ENCODE measurements at regions not wholly inside any gene's neighbourhood (a gene's known extent, or its start where the extent isn't known, plus 50 kb on each side); places are given as distances from the start of the nearest gene placed in this dataset.

DNA sequence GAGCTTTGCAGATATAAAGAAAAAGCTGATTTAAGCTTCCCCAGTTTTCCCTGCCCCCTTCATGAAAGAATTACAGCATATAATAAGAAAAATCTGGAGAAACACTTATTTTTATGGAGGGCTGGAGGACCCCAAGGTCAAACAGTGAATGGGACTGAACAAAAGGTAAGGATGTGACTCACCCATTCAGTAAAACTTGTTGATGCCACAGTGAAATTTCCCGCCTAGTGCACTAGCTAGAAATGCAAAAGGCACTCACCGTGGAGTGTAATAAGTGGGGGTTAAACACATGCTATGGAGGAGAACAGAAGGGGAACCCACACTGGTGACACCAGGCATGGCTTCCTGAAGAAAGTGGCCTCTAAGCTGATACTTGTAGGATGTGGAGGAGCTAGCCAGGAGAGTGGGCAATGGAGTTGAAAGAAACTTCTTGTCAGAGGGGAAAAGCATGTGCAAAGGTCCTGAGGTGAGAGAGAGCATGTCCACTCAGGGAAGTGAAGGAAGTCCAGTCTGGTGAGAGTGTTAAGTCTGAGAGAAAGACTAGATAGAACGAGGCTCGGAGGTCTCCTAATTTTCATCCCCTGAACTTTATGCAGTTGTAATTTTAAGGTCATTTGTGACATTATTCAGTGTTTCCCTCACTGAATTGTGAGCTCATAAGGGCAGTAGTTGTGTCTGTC, 77.1 kb downstream of the MIAT start:
- TF ChIP-seq, protein P1, sequence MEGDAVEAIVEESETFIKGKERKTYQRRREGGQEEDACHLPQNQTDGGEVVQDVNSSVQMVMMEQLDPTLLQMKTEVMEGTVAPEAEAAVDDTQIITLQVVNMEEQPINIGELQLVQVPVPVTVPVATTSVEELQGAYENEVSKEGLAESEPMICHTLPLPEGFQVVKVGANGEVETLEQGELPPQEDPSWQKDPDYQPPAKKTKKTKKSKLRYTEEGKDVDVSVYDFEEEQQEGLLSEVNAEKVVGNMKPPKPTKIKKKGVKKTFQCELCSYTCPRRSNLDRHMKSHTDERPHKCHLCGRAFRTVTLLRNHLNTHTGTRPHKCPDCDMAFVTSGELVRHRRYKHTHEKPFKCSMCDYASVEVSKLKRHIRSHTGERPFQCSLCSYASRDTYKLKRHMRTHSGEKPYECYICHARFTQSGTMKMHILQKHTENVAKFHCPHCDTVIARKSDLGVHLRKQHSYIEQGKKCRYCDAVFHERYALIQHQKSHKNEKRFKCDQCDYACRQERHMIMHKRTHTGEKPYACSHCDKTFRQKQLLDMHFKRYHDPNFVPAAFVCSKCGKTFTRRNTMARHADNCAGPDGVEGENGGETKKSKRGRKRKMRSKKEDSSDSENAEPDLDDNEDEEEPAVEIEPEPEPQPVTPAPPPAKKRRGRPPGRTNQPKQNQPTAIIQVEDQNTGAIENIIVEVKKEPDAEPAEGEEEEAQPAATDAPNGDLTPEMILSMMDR (IDR thresholded peaks at IDR 0.05; ENCODE audit: low read depth, low read length), result no peak
- TF ChIP-seq, protein P2, sequence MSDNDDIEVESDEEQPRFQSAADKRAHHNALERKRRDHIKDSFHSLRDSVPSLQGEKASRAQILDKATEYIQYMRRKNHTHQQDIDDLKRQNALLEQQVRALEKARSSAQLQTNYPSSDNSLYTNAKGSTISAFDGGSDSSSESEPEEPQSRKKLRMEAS (IDR thresholded peaks at IDR 0.05; ENCODE audit: low read depth, low read length), result no peak
- no peak for TF ChIP-seq POLR2A (IDR thresholded peaks at IDR 0.05; ENCODE audit: extremely low read depth, insufficient read length)

All from NB4 (cell line).